Non-pigmented ciliary epithelial cell (primary cell): ENCODE measurements at regions not wholly inside any gene's neighbourhood (a gene's known extent, or its start where the extent isn't known, plus 50 kb on each side); places are given as distances from the start of the nearest gene placed in this dataset.

Source experiments
- DNase-seq: peaks from one replicate; pipeline ENCODE4 v3.0.0-alpha.2; 2010; ENCODE audit warnings: low read depth

DNA sequence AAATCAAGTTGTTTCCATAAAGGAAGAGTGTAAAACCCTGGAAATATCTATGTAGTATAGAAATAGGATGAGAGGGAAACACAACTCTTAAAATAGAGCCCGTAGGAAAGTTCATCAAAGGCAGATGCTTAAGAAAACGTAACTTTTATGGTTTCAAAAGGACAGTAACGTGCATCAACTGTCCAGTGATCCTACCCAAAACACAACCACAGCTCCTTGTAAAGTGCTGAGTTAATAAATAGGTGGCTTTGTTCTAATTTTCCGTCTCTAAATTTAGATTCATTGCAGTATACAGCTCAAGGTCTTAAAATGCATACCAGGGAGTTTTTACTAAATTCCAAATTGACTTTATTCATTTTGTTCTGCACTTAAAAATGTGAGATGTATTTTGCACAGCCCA is 282.1 kb upstream of the ID2 start:
- DNase-seq = no peak

DNA sequence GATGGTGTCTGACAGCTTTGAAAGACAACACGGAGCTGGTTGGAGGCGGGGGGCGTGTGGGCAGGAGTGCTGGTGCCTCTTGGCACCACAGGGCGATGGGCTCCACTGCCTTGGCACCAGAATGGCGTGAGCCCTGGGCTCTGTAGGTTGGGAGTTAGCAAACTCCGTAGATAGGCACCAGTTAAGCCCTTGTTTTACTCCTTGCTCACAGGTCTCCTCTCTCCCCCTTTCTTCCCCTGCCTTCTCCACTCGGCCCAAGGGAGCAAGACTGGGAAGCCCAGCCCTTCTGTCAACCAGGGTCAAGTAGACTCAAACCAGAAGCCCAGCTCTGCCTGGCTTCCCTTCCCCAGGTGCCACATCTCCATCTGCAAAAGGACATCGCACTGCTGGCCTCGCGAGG is 281.7 kb upstream of the ID2 start:
- DNase-seq = no peak

DNA sequence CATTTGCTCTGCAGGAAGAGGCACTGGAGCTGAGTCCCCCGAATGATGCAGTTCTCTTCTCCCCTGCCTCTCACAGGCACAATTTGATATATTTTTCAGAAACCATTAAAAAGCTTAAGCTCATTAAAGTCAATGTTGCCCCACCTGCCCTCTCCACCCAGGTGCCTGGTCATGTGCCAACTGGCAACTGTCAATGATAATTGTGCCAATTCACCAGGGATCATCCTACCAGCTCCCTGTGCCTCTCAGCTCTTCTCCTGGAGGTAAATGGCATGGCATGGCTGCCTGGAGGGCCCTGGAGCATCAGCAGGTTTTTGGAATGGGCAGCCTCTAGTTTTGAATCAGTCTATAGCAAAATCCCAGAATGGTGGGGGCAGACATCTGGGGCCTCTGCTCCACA is 279.6 kb upstream of the ID2 start:
- DNase-seq = no peak

DNA sequence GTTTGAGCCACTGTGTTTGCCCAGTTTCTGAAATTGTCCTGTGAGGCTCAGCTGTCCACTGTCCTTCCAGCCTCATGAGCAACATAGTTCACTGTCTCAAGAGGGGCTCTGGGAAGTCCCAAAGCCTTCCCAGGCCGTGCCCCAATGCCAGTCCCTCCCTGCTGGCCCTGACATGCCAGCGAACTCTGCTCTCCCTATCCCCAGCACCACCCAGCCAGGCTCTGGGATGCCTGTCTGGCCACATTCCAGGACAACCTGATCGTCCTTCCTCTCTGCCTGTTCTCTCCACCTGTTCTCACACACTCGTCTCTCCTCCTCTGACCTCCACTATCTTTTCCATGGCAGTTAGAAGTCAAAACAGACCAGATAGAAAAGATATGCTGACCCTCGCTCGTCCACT is 278.0 kb upstream of the ID2 start:
- DNase-seq = no peak

DNA sequence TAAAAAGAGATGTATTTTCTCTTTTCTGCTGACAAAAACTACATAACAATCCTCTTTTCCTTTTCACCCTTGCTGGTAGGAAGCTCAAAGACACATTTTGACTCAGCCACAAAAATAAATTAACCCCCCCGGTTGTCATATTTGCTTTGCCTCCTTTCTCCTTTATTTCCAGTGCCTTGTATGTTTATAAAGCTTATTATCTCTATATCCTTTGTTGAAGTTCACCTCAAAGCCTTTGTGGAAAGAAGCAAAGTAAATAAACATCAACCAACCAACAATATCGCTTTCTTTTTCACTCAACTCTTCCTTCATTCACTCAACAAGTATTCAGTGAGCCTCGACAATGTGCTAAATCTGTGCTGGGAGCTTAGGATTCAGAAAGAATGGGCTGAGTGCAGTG is 276.5 kb upstream of the ID2 start:
- DNase-seq = no peak

DNA sequence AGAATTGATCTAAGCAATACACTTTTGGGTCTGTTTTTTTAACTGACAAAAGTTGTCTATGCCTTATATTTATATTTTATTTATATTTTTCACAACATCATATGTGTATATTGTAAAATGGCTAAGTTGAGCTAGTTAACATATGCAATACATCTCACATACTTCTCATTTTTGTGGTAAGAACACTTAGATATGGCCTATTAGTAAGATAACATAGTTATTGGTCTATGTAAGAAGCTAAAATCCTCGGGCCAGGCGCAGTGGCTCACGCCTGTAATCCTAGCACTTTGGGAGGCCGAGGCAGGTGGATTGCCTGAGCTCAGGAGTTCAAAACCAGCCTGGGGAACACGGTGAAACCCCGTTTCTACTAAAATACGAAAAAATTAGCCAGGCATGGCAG is 275.6 kb upstream of the ID2 start:
- DNase-seq = no peak

DNA sequence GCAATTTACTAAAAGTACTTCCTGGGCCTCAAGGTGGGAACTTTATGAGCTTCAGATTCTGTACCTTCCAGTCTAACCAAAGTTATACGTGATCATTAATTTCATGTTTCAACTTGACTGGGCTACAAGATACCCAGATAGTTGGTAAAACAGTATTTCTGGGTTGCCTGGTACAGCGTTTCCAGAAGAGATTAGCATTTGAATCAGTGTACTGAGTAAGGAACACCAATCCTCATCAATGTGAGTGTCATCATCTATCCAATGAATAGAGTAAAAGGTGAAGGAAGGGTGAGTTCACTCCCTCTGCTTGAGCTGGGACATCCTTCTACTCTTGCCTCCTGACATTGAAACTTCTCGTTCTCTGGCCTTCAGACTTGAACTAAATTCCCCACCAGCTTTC is 274.5 kb upstream of the ID2 start:
- DNase-seq = no peak

DNA sequence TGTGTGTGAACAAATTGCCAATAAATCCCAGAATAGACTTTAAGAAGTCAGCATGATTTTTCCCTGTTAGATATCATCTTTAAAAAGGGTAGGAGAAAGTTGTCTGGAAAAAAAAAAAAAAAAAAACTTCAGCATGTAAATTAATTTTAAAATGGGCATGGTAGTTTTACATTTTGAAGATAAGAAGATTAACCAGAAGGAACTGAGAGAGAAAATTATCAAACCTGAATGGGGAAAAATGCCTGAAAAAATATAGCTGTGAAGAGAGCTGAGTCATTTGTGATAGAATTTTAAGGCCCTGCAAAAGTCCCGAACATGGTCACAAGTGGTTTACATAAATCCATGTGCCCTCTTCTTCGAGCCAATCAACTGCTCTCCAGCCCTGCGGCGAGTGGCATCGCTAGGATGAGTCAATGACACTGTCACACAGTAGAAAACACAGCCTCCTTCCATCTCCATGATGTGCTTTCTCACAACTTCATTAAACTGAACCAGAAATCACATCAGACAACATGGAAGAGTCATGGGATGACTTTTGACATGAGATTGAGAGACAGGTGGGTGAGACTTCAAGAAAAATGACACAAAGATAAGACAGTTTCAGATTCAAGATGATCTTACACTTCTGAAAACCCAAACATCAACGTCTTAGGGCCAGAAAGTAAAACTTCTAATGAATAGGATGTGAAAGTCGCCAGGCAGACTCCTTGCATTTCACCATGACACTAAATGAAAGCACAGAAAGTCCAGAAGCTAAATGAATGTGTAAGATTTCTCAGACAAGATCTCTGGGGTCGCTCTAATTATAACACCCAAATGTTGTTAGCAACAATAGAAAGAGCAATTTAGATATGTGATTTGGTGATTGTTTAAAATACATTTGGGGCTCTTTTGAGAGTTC is 273.0 kb upstream of the ID2 start:
- no peak for DNase-seq

DNA sequence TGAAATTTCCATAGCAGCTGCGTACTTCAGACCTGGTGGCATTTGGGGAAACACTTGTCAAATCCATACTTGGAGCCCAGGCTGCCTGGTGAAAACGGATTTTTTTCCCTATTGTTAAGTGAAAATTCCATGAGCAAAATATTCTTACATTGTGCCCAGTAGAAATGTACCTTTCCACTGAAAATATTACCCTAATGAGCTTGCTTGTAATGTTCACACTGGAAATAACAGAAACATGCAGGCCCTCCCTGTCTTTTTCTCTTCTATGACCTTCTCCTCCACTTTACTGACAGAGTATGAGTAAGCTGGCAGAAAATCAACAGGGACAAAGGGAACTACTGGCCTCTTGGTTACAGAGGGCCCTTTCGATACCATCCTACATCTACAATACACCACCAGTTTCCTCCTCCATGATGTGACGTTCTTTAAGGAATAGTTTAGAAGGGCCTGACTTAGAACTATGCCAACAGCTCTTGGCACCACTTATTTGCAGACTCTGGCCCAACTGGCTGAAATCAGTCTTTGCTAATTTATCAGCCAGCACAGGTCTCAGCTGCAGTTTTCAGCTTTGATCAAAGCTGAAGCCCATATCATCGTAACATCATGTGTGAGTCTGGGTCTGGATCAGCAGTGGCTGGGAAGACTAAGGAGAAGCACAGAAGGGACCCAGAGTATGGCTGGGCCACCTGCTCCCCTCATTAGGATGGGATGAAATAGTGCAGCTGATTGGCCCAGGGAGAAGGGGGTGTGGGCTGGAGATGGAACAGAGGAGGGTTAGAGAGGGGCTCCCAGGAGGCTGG is 272.2 kb upstream of the ID2 start:
- DNase-seq = no peak

DNA sequence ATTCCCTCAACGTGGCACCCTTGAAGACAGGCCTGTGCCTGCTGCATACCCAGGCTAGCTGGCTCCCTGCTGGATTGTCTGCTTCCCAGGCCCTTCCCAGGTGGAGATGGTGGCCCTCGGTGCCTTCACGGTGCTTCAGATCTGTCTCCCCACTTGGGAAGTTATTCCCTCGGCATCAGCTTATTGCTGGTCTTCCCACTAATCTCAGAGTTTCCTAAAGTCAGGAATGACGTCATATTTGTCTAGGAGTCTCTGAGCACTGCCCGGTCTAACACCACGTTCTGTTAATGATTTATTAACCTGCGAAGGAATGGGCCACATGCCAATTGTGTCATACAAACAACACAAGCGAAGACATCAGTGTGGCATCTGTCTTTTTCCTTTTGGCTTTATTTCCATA is 269.8 kb upstream of the ID2 start:
- DNase-seq = no peak

DNA sequence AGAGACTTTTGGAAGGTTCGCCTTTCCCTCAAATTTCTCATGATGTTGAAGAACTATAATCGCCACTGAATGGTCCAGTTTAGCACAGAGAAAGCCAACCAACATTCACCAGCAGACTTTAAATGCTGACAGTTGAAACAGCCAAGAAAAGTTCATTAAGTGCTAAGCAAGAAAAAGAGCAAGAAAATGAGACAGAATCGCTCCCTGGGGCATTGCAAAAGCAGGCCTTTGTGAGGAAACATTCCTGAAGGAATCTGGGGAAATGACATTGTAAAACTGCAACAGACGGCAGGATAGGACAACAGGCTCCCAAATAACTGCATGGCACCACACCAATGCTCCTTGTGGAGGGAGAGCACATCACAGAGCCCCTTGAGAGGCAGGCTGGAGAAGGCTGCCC is 269.3 kb upstream of the ID2 start:
- no peak for DNase-seq

DNA sequence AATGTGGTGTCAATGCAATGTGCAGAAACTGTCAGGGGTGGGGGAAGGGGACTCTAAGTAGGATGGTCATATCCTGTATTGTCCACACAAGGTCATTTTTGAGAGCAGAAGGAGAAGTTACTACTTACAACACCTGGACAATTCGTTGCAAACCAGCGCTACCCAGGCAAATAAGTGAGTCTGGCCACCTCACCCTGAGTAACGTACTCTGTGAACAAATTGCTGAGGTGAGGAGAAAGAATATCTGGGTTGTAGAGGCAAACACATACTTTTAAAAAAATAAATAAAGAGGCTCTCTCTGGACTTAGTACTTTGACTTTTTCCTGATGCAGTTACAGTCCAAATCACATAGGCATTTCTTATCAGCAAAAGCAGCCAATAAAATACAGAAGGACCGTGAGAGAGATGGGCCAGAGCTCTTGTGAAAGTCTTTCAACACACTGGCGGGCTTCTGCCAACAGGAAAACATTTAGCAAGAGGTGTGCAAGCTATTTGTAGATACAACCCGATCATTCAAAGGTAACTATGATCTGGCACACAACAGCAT is 268.2 kb upstream of the ID2 start:
- no peak for DNase-seq

DNA sequence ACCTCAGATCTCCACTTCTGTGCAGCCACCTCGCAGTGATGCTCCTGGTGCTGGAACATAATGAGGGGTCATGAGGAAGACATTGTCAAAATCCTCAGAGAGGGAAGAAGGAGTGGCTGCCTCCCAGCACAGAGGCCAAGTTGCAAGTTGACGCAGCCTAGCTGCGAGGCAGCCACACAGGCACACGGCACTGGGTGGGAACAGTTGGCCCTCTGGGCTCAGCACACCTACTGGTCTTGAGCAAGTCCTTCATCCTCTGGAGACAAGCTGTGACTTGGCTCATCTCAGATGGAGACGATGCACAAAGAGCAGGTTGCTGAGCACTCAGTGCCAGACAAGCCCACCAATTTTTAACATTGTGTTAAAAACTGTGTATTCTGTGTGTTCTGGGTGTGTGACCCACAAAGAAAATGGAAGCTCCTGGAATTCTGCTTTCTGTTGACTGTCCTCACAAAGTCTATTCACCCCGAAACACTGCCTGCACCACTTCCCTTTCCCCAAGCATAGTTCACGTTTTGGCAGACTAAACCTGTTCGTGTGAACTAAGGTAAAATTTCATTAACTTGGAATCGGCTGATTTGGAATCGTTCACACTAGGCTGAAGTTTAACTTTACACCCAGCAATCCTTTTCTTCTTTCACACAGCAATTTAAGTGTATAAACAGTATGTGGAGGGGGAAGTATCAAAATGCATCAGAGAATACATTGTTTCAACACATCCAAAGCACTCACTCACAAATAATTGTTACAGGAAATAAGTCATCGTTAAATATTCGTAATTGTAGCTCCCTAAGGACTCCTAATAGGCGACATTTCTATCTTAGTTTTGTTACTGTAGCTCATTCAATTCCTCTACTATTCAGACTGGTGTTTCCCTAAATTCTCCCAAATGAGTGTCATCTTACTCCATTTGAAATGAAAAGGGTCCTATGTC is 266.6 kb upstream of the ID2 start:
- no peak for DNase-seq

DNA sequence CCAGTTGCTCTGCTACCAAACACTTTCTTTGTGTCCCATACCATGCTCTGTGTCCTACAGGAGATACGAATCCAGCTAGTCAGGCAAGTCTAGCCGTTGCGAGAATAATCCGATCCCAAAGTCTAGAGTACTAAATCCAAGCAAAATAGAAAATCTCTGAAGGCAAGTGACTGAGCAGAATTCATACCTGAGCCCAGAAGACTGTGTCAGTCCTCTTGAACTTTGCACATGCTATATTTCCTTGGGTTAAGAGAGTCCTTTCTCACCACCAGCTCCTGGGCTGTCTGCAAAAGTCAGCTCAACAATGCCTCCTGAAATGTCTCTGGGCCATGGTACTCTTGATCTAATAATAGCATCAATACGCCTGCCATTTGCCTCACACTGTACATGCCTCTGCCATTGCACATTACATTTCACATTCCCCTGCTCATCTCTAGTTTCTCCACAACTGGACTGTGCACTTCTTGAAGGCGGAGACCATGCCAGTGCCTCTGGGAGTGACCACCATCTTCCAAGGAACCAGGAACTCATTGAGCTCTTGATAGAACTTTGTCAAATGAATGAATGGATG is 265.8 kb upstream of the ID2 start:
- no peak for DNase-seq

DNA sequence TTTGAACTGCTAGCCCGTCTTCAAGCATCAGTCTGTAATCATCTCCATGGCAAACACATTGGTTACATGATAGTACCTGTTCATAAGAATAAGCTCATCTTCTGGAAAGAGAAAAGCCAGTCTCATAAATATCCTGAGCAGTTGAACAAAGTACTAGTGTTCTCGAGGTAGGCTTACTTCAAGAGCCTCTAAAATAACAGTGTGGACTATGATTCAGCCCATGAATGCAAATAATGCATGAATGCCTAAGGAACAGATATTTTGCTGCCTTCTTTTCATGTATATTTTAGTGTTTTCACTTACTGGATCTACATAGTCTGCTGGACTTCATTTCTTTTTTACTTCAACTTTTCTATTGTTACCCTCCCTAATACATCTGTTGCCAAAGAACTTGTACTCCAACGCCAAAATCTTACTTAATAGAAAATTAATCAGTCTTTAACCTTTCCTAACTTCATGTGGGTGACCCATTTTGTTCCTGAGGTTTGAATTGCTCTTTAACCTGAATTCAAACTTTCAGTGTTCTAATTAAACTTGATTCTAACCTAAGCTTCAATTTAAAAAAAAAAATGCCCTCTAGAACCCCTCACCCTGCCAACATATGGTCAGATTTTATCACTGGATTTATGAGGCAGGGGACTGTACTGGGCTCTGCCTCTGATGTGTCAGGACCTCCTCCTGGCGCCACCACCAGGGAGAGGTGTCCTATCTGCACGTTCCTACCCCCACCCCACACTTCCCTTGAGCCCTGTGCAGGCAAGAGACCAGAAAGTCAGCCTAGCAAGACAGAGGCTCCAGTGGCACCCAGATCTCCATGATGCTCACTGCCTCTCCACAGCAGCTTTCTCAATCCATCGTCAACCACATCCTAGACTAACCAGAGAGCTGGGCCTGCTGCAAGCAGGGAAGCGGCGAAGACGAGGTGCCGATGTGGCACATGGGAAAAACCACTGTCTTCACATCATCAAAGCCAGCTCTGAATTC is 264.7 kb upstream of the ID2 start:
- DNase-seq = no peak

DNA sequence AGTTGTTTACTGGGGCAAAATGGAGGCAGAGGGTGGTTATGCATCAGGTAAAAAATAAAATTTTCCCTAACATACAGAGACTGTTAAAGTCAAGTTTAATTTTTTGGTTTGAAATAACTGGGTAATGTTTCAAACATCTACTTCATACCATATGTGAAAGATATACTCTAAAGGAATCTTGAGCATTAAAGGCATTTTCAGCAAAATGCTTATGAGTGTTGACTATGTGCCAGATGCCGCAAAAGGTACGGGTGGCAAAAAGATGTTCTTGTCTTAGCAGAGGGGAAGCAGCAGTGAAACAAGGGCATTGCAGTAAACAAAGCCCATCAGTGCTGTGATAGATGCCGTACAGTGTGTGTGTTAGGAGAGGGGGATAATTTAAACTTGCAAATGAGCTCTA is 263.1 kb upstream of the ID2 start:
- DNase-seq = no peak

DNA sequence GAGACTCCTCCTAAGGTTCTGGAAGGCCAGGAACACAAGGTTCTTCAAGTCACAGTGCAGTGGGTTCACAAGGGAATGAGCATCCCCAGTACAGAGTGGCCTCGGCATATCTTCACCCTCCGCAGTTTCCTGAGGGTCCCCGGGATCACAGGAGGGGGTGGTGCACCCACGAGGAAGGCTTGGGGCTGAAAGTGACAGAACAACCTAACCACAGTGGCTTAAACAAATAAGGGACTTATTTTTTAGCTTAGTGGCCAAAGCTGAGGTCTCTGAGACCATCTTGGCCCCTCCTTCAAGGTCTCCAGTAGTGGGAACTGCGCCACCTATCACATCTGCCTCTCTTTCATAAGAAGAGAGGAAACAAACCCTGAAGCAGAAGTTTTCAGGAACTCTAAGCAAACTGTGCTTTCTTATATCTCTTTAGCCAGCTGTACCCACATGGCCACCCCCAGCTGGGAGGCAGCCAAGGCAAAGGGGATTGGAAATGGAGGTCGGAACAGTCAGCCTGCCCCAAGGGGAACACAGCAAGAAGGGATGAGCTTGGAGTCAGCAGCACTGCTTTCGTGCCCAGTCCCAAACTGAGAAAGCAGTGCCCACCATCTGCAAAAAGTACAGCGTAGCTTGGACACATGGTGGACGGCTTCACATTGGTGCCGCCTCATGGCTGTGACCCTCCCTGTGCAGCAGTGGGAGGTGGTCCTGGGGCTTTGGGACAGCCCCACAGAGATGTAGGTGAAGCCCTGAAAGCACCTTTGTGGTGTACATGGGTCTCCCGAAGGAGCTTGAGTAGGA is 260.0 kb upstream of the ID2 start:
- DNase-seq = no peak

DNA sequence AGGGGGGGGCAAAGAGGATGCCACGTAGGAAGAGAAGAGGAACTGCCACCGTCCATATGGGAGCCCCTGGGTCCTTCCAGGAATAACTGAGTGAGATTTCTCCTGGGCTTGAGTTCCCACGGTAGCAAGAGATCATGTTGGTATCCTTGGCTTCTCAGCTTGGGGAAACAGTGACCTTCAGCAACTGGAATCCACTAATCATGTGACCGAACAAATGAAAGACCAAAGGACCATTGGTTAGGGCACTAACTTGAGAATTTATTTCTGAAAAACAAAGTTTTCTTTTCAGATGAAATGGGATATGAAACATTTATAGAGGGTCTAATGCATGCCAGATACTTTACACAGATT is 259.4 kb upstream of the ID2 start:
- no peak for DNase-seq

DNA sequence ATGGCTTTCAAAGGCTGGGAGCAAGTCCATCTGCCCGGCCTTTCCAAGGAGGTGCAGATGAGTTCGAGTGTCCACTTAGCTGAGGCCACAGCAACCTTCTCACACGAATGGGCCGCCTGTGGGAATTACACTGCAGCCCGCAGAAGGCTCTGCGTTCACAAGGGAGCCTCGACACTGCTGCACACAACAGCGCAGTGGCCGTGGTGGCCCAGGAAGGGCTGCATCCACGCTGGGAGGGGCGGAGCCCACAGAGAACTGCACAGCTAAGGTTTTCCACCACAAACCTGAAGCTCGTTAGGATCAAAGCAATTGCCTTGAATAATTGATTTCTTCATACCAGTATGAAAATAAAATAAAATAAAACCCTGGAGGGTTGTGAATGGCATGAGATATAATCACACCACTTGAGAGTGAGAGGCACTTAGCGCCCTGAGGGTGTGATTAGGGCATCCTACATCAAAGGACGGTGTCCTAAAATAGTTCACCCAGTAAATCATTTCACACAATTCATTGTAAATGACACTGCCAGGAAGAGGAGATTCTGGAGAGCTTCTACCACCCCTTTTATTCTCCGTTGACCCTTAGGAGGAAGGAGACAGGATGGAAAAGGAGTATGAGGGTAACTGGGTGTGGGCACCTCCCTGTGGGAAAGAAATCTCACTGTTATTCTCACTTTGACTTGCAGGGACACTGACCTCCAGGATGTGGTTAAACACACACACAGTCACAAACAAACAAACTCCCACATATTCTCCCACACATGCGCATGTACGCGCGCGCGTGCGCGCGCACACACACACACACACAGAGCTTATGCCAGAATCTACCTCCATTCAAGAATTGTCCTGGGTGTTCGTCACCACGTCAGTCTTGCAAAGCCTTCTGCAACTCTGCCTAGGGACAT is 256.6 kb upstream of the ID2 start:
- DNase-seq = no peak
